ENCODE measurements at regions not wholly inside any gene's neighbourhood (a gene's known extent, or its start where the extent isn't known, plus 50 kb on each side); places are given as distances from the start of the nearest gene placed in this dataset.

DNA sequence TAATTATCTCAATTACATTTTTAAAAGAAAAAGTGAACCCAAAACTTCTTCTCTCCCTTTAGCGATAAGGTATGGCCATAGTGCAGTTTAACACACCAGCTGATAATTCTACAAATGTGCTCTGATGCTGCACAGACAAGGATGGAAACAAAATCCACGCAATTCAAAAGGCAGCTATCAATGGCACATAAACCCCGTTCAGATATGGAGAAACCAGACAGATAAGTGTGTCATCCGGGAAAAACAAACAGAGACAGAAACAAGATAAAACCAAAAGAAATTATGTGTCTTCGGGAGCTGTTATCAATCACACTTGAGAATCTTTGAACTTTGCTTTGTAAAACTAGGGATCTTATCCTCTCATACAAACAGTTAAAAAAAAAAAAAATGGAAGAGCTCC is 73.6 kb downstream of the SIPA1L2 start:
- DNase-seq (ENCODE audit: low read depth in 2 of 3, low spot score in 2 of 3) = no peak

- no peak for DNase-seq (ENCODE audit: low read depth in 2 of 3, low spot score in 2 of 3)
These were observed 74.3 kb downstream of the SIPA1L2 start for GRCh38 chr1:232555494-232556210.

DNA sequence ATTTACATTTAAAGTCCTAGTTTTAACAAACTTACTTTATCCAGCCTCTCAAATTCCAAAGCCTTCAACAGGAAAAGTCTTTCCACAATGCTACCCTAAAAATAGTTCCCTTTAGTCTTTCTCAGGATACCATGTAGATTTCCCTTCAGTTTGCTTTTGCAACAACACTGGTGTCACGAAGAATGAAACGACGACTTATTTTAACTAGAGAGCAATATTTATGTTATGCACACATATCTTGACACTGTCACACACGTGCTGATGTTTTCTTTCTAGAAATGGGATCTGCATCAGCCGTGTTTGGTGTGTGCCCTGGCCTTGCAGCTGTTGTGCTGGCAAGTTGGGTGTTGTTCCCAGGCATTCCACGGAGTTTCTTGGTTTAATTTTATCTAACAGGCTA is 75.5 kb downstream of the SIPA1L2 start:
- no peak for DNase-seq (ENCODE audit: low read depth in 2 of 3, low spot score in 2 of 3)

DNA sequence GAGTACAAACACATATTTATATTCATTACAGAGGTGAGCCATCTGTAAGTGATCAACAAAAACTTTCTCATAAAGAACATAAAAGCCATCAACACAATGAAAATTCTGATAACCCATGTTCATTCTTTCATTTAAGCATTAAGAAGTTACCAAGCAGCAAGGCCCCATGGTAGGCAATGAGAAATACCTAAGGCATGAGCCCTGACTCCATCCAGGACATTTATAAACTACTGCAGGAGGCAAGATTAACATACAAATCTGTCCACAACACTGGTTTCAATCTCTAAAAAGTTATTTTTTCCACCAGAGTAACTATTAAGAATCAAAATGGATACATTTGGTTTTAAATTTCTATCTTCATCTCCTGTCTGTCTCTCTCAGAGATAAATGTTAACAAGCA is 76.1 kb downstream of the SIPA1L2 start:
- no peak for DNase-seq (ENCODE audit: low read depth in 2 of 3, low spot score in 2 of 3)

DNA sequence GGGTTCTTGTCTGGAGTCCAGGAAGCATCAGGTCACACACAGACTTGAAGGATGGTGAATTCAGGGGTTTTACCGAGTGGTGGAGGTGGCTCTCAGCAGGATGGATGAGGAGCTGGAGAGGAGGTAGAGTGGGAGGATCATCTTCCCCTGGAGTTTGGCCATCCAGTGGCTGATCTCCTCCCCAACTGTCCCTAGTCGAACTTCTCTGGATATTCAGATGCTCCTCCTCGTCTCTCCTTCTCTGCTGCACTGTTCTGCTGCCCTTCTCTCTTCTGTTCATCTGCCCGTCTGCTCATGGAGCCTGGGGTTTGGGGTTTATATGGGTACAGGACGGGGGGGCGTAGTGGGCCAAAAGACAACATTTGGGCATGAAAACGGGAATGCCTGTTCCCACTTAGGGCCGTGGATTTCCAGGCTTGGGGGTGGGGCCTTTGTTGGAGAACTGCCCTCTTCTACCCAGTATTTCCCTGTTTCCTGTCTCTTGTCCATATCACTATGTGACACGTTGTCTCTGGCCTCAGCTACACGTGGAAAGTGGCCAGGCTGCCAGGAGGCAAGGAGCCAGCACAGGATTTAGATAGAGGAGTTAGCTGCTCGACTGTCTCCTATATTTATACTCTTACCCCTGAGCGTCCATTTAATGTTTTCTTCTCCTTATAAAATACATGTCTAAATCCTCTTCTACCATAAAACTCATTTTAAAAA is 76.7 kb downstream of the SIPA1L2 start:
- DNase-seq (ENCODE audit: low read depth in 2 of 3, low spot score in 2 of 3) = no peak

DNA sequence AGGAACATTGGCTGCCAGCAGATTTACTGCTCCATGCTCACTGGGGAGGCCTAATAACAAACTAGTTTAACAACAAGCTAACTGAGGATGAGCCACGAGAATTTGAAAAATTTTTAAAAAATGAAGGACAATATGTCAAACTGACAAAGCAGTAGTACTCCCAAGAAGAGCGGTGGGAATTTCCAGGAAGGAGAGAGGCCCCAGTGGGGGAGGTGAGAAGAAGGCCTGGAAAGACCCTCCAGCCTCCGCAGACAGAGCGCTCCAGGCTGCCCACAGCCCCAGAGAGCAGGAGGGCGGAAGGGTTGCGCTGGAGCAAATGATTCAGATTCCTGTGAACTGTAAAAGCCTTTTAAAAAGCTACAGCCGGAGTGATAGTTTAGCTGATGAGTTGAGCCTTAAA is 78.5 kb downstream of the SIPA1L2 start:
- no peak for DNase-seq (ENCODE audit: low read depth in 2 of 3, low spot score in 2 of 3)

- no peak for DNase-seq (ENCODE audit: low read depth in 2 of 3, low spot score in 2 of 3)
These were observed 79.9 kb downstream of the SIPA1L2 start for GRCh38 chr1:232550007-232550406.

- DNase-seq (ENCODE audit: low read depth in 2 of 3, low spot score in 2 of 3) = no peak
These were observed 81.2 kb downstream of the SIPA1L2 start for GRCh38 chr1:232548691-232549090.

DNA sequence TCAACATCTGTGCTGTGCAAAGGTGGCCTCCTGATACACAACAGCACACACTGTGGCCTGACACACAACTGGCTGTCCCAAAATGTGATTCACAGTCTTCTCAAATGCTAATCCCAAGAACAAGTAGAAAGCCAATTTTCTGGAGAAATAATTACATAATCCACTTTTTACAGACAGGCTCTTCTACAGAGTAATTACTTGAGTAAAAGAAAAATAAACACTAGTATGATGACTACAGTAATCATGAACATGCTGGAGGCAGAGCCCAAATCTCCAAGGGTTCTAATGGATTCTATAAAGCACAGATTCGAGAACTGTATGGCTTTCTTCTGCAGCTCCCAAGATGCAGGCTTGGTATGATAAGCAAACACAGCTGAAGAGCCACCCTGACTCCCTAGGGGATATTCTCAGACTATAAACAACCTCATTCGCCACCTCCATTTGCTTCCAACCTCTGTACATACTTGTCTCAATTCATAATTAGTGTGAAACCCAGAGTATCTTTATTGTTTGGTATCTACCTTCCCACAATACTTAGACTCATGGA is 81.9 kb downstream of the SIPA1L2 start:
- DNase-seq (ENCODE audit: low read depth in 2 of 3, low spot score in 2 of 3) = no peak

- DNase-seq (ENCODE audit: low read depth in 2 of 3, low spot score in 2 of 3) = no peak
These were observed 87.0 kb downstream of the SIPA1L2 start for GRCh38 chr1:232542633-232543593.

DNA sequence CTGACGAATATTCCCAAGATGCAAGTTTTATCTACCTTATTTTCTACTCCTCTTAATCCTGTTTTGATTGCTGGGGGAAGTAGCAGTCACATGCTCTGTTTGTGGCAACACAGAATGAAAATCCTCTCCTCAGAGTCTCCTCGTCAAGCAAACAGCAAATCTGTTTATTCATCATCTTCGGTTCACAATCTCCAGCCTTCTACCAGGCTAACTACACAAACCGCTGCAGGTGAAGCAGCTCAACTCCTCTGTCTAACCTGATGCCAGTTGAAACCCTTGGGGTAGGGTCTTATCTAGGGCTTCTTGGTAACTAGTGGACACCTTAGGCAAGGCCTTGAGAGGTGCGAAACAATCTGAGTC is 91.0 kb downstream of the SIPA1L2 start:
- no peak for DNase-seq (ENCODE audit: low read depth in 2 of 3, low spot score in 2 of 3)

DNA sequence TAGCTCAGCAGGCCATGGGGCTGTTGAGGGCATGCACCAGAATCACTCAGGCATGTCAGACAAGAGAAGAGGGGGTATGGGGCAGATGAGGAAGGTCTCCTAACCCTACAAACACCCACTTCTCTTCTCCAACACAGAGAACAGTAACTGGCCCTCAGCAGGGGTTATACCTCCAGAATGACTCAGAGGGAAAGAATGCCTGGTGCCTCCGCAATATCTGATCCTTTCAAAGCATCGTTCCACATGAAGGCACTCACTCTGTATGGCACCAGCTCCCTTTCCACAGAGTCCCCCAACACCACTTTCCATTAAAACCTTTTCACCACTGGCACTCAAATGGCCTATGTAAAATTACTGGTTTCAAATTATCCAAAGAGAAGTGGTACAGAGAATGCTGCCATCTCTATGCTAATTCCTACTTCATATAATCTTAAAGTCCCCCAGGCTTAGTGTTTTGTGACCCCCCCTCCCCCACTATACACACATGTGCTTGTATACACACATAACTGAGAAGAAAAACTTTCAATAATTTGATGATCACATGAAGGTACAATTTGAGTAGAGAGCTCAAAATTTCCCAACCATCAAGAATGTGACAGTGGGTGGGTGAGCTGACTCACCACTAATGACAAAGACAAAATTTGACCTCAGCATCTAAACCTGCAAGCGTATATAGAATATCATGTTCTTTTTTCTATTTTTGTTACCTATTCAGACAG is 91.5 kb downstream of the SIPA1L2 start:
- no peak for DNase-seq (ENCODE audit: low read depth in 2 of 3, low spot score in 2 of 3)

GRCh38 chr1:232534552-232535517 is 95.1 kb downstream of the SIPA1L2 start:
- DNase-seq (ENCODE audit: low read depth in 2 of 3, low spot score in 2 of 3) = no peak

- DNase-seq (ENCODE audit: low read depth in 2 of 3, low spot score in 2 of 3) = no peak
These were observed 96.6 kb downstream of the SIPA1L2 start for GRCh38 chr1:232533328-232533727.

- no peak for DNase-seq (ENCODE audit: low read depth in 2 of 3, low spot score in 2 of 3)
These were observed 97.0 kb downstream of the SIPA1L2 start for GRCh38 chr1:232532901-232533300.

DNA sequence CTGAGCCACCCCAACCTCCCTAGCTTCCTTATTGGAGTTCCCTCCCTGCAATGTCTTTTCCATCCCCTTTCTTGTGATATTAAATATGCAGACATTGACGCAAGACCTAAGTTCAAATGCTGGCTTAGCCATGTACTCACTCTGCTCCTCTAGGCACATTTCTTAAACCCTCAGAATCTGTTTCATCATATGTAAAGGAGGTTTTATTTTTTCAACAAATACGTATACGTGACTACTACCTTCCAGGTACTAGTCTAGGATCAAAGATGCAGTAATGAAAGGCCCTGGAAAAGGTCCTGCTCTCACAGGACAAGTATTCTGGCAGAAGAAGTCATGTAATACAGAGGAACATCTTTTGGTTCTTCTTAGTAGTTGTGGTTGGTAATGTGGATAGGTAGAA is 98.6 kb downstream of the SIPA1L2 start:
- DNase-seq (ENCODE audit: low read depth in 2 of 3, low spot score in 2 of 3) = no peak

- no peak for DNase-seq (ENCODE audit: low read depth in 2 of 3, low spot score in 2 of 3)
These were observed 100.2 kb downstream of the SIPA1L2 start for GRCh38 chr1:232529747-232530146.

DNA sequence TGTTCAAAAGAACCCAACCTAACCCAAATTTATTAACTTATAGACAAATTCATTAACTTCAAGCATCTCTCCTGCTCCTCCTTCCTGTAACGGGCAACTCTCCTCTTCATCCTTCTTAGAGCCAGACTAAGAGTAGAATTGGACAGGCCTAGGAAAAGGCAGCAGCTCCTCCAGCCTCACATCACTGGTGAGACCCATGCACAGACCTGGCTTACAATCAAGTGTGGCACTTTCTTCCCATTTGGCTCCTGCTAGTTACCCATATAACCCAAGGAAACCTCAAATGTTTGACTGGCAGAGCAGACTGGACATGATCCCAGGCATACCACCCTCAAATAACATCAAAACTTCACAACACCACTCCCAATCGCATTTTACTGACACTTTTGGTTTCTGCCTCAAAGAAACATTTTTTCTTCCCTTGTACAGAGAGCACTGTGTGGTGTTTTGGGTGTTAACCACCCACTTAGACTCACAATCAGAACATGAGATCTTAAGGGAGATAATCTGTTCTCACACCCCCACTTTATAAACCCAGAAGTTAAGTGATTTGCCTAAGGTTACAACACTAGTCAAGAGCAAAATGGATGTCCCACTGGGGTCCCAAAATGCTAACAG is 101.4 kb downstream of the SIPA1L2 start:
- DNase-seq (ENCODE audit: low read depth in 2 of 3, low spot score in 2 of 3) = no peak

GRCh38 chr1:232524056-232524455 is 105.9 kb downstream of the SIPA1L2 start:
- DNase-seq (ENCODE audit: low read depth in 2 of 3, low spot score in 2 of 3) = no peak

Measured in activated CD8-positive, alpha-beta memory T cell treated with anti-CD3 and anti-CD28 coated beads for 48 hours (primary cell).